ENCODE measurements at regions not wholly inside any gene's neighbourhood (a gene's known extent, or its start where the extent isn't known, plus 50 kb on each side); places are given as distances from the start of the nearest gene placed in this dataset.
"Not testable (repeated sequence)": the region's sequence is repeated elsewhere in the genome, so short reads cannot be mapped to it uniquely, and the experiment has no call there.

DNA sequence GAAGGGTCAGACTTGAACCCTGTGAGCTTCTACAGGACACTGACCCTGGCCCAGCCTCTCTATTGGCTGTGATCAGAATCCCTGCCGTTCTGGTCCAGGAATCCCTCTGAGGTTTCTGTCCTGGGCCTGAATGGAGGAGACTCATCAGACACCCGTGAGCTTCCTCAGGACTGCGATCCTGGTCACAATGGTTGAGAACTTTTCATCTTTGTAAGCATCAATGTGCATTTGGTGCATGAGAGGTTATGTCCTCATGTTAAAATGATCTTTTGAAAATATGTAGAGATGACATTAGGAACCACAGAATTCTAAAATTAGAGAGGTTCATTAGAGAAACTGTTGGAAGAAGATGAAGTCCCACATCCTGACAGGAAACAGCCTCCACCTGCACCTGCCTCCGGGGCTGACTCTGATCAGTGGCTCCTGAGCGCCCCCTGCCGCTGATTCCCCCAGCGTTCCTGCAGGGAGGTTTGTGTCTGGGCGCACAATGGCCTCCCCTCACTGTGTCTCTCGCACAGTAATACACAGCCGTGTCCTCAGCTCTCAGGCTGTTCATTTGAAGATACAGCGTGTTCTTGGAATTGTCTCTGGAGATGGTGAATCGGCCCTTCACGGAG lies 1148.2 kb downstream of the TMEM121 start:
- not testable (repeated sequence) for TF ChIP-seq CTCF (conservative IDR thresholded peaks at IDR 0.05; ENCODE audit: low read depth, low read length); EZH2phosphoT487 (IDR thresholded peaks at IDR 0.05; ENCODE audit: borderline replicate concordance, low read length); EZH2 (IDR thresholded peaks at IDR 0.05; ENCODE audit: low read length, unreplicated experiment)
